Right lobe of liver (tissue), 6 donors: ENCODE measurements at regions not wholly inside any gene's neighbourhood (a gene's known extent, or its start where the extent isn't known, plus 50 kb on each side); places are given as distances from the start of the nearest gene placed in this dataset.
"Not testable (repeated sequence)": the region's sequence is repeated elsewhere in the genome, so short reads cannot be mapped to it uniquely, and the experiment has no call there.

Experiments
- ATAC-seq, 4 donors: fragments of 200-7000 bp; cut with Tn5 transposase; one replicate each; pipeline ENCODE4 v1.9.1; 2020; ENCODE audit warnings: mild to moderate bottlenecking in 4 of 4, moderate library complexity in 4 of 4
- DNase-seq, 3 donors: peaks; one replicate each; pipeline ENCODE4 v3.0.0-alpha.2; 2020
- H3K27ac ChIP-seq, 3 donors: fragments of 200-600 bp; one replicate each; pipeline ENCODE4 v1.8.0; 2022
- H3K27me3 ChIP-seq, 2 donors: fragments of 200-600 bp; one replicate each; pipeline ENCODE4 v1.8.0; 2022
- H3K36me3 ChIP-seq, 4 donors: fragments of 200-600 bp; sonication (generic) in 1 of 4; one replicate each; pipeline versions ENCODE4 v1.5.1 to v1.8.0; 2017 to 2022; ENCODE audit warnings: control low read depth in 1 of 4
- H3K4me1 ChIP-seq, 4 donors: fragments of 200-600 bp; sonication (generic) in 1 of 4; one replicate each; pipeline versions ENCODE4 v1.5.1 to v1.8.0; 2017 to 2022; ENCODE audit warnings: control low read depth in 1 of 4
- H3K4me3 ChIP-seq, 3 donors: fragments of 200-600 bp; one replicate each; pipeline ENCODE4 v1.8.0; 2022
- H3K9me3 ChIP-seq, 4 donors: fragments of 200-600 bp; sonication (generic) in 1 of 4; one replicate each; pipeline versions ENCODE4 v1.5.1 to v1.8.0; 2017 to 2022; ENCODE audit warnings: control low read depth in 1 of 4
- POLR2A ChIP-seq: fragments of 450-650 bp; IDR thresholded peaks from one replicate; pipeline ENCODE4 v1.6.1; 2017; ENCODE audit warnings: antibody characterized with exemption, mild to moderate bottlenecking
- WGBS: methylation state at CpG from one replicate; pipeline ENCODE4 v1.1.6; 2018; ENCODE audit warnings: low coverage, low lambda C conversion rate; ENCODE audit not compliant: insufficient coverage; ENCODE audit errors: missing lambda C conversion rate; 5-methylcytosine and 5-hydroxymethylcytosine counted together
- intact Hi-C, 2 donors: fragments of 100-400 bp; cut with DNase I; formaldehyde crosslinking; loops; one replicate each; pipeline versions ENCODE4 v1.11.2 to v1.14.1; 2022
- TF ChIP-seq, protein P1 (sequence below), 4 donors: fragments of 200-600 bp in 3 of 4; fragments of 450-650 bp in 1 of 4; IDR thresholded peaks; one replicate each; pipeline versions ENCODE4 v1.5.1 to v1.8.0; 2016 to 2022; ENCODE audit warnings: antibody characterized with exemption in 4 of 4, mild to moderate bottlenecking in 2 of 4
- donor health status: DM: no; HTN: yes; CAD: no.
- donor health status: DM: no; HTN: no; CAD: no.
- donor health status: DM: no; HTN: no; CAD: no.
- donor health status: DM: no; HTN: yes; CAD: no.
- donor health status: DM: no; HTN: yes; CAD: no.

DNA sequence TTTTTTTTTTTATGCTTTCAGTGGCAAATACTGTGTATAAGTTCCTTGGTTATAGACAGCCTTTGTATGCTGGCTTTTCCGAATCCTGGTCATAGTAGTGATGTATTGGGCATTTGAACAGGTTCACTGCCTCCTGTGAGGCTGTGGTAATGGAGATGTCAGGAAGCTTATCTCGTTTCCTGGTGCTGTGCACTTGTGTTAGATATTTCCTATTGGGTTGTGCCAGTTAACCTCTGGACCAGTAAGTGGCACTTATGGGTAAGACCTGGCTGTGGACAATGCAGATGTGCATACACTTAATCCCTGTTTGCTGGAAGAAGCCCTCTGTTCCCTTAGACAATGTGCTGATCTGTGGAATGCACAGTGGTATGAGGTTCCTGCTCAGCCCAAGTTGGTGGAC is 135.4 kb upstream of the KITLG start:
- Histone ChIP-seq H3K4me1 (no peaks in the 10 kb centered on the region), H3K4me3 (no peak overlapping the region), H3K9me3 (no peaks in the 10 kb centered on the region), H3K36me3 (no peaks in the 10 kb centered on the region), H3K27ac (no peak overlapping the region), H3K27me3 (no peaks in the 10 kb centered on the region)
- no peak for ATAC-seq
- DNase-seq = no peak
- intact Hi-C loops = no loop called here
- TF ChIP-seq POLR2A = no peak
- TF ChIP-seq, protein P1, sequence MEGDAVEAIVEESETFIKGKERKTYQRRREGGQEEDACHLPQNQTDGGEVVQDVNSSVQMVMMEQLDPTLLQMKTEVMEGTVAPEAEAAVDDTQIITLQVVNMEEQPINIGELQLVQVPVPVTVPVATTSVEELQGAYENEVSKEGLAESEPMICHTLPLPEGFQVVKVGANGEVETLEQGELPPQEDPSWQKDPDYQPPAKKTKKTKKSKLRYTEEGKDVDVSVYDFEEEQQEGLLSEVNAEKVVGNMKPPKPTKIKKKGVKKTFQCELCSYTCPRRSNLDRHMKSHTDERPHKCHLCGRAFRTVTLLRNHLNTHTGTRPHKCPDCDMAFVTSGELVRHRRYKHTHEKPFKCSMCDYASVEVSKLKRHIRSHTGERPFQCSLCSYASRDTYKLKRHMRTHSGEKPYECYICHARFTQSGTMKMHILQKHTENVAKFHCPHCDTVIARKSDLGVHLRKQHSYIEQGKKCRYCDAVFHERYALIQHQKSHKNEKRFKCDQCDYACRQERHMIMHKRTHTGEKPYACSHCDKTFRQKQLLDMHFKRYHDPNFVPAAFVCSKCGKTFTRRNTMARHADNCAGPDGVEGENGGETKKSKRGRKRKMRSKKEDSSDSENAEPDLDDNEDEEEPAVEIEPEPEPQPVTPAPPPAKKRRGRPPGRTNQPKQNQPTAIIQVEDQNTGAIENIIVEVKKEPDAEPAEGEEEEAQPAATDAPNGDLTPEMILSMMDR (IDR thresholded peaks at IDR 0.05) = no peak
- 39% methylated on average over 2 of the region's 2 CpGs for WGBS

DNA sequence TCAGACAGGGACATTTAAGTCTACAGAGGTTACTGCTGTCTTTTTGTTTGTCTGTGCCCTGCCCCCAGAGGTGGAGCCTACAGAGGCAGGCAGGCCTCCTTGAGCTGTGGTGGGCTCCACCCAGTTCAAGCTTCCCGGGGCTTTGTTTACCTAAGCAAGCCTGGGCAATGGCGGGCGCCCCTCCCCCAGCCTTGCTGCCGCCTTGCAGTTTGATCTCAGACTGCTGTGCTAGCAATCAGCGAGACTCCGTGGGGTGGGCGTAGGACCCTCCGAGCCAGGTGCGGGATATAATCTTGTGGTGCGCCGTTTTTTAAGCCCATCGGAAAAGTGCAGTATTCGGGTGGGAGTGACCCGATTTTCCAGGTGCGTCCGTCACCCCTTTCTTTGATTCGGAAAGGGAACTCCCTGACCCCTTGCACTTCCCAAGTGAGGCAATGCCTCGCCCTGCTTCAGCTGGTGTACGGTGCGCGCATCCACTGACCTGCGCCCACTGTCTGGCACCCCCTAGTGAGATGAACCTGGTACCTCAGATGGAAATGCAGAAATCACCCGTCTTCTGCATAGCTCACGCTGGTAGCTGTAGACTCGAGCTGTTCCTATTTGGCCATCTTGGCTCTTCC is 134.1 kb upstream of the KITLG start:
- H3K27me3 ChIP-seq, H3K9me3 ChIP-seq, intact Hi-C loops, DNase-seq, H3K27ac ChIP-seq, ATAC-seq, H3K36me3 ChIP-seq, H3K4me3 ChIP-seq, H3K4me1 ChIP-seq: not testable (repeated sequence)
- WGBS = 96% methylated on average over 18 of the region's 25 CpGs

DNA sequence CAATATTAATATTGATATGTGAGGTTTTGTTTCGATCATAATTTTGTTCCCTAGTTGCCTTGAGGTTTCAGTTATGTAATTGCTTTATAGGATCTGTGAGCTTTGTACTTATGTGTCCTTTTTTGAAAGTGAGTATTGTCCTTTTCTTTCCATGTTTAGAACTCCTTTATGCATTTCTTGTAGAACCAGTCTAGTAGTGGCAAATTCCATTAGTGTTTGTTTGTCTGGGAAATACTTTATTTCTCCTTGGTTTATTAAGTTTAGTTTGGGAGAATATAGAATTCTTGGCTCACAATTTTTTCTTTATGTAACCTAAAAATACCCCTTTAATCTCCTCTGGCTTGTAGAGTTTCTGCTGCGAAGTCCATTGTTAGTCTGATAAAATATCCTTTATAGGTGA is 127.5 kb upstream of the KITLG start:
- Histone ChIP-seq H3K27ac (no peak overlapping the region), H3K9me3 (no peaks in the 10 kb centered on the region), H3K4me3 (no peak overlapping the region), H3K4me1 (no peaks in the 10 kb centered on the region), H3K36me3 (no peaks in the 10 kb centered on the region), H3K27me3 (no peaks in the 10 kb centered on the region)
- DNase-seq = no peak
- intact Hi-C loops = no loop called here
- TF ChIP-seq POLR2A = no peak
- TF ChIP-seq, protein P1 (IDR thresholded peaks at IDR 0.05) = no peak
- 73% methylated on average over 2 of the region's 2 CpGs for WGBS
- no peak for ATAC-seq

DNA sequence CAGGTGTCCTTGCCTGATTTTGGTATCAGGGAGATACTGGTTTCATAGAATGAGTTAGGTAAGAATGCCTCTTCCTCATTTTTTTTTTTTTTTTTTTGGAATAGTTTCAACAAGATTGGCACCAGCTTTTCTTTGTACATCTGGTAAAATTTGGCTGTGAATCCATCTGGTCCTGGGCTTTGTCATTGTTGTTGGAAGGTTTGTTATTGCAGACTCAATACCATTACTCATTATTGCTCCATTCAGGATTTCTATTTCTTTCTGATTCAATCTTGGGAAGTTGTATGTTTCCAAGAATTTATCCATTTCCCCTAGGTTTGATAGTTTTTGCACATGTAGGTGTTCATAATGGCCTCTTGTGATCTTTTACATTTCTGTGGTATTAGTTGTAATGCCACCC is 126.0 kb upstream of the KITLG start:
- no peak overlapping the region for H3K4me3 ChIP-seq
- TF ChIP-seq, protein P1 (IDR thresholded peaks at IDR 0.05) = no peak
- TF ChIP-seq POLR2A = no peak
- H3K4me1 ChIP-seq = no peaks in the 10 kb centered on the region

DNA sequence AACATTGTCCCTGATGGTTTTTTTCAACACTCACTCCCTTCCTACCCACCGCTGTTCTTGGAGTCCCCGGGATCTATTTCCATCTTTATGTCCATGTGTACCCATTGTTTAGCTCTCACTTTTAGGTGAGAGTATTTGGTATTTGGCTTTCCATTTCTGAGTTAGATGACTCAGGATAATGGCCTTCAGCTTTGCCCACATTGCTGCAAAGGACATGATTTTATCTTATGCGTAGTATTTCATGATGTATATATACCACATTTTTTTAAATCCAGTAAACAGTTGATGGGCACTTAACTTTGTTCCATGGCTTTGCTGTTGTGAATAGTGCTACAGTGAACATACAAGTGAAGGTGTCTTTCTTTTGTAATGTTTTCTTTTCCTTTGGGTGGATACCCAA is 123.5 kb upstream of the KITLG start:
- Histone ChIP-seq H3K27me3 (no peaks in the 10 kb centered on the region), H3K27ac (no peak overlapping the region), H3K4me1 (no peaks in the 10 kb centered on the region), H3K9me3 (no peaks in the 10 kb centered on the region), H3K4me3 (no peak overlapping the region), H3K36me3 (no peaks in the 10 kb centered on the region)
- no peak for TF ChIP-seq POLR2A
- TF ChIP-seq, protein P1 (IDR thresholded peaks at IDR 0.05) = no peak
- no peak for DNase-seq
- 100% methylated on average over 3 of the region's 3 CpGs for WGBS
- intact Hi-C loops = no loop called here
- ATAC-seq = no peak

More for the DNA sequence above, 126.0 kb upstream of the KITLG start:
- Histone ChIP-seq H3K27me3 (no peaks in the 10 kb centered on the region), H3K27ac (no peak overlapping the region), H3K9me3 (no peaks in the 10 kb centered on the region), H3K36me3 (no peaks in the 10 kb centered on the region)
- DNase-seq (no peak), ATAC-seq (no peak)
- intact Hi-C loops = no loop called here
